GM18508 (cell line): ENCODE measurements at regions not wholly inside any gene's neighbourhood (a gene's known extent, or its start where the extent isn't known, plus 50 kb on each side); places are given as distances from the start of the nearest gene placed in this dataset.
"Not testable (repeated sequence)": the region's sequence is repeated elsewhere in the genome, so short reads cannot be mapped to it uniquely, and the experiment has no call there.

Experiments
- ATAC-seq: cut with Tn5 transposase; IDR thresholded peaks from one replicate; pipeline ENCODE4 v1.9.1; 2021; ENCODE audit warnings: moderate number of reproducible peaks; ENCODE audit not compliant: insufficient read depth, unreplicated experiment

GRCh38 chr9:62931484-62931883, 1741.6 kb downstream of the SPATA31A7 start:
- not testable (repeated sequence) for ATAC-seq

- not testable (repeated sequence) for ATAC-seq
Measured at GRCh38 chr9:62952840-62953239, 1763.0 kb downstream of the SPATA31A7 start.
